Memory B cell (primary cell): ENCODE measurements at regions not wholly inside any gene's neighbourhood (a gene's known extent, or its start where the extent isn't known, plus 50 kb on each side); places are given as distances from the start of the nearest gene placed in this dataset.
"Not testable (repeated sequence)": the region's sequence is repeated elsewhere in the genome, so short reads cannot be mapped to it uniquely, and the experiment has no call there.

ENCODE experiments used
- ATAC-seq: fragments of 150-1000 bp; cut with Tn5 transposase; 2 replicates; pipeline ENCODE4 v1.10.0; 2021; ENCODE audit warnings: low read depth, mild to moderate bottlenecking, moderate library complexity
- DNase-seq, 2 donors: peaks; one replicate each; pipeline ENCODE4 v3.0.0; 2022; ENCODE audit warnings: low spot score in 2 of 2
- H3K27ac Mint-ChIP-seq: one replicate; pipeline ENCODE4 v1.8.0; 2022; ENCODE audit warnings: mild to moderate bottlenecking, moderate library complexity, mixed read lengths
- H3K27me3 Mint-ChIP-seq: one replicate; pipeline ENCODE4 v1.8.0; 2022; ENCODE audit warnings: mixed read lengths
- H3K36me3 Mint-ChIP-seq: one replicate; pipeline ENCODE4 v1.8.0; 2022; ENCODE audit warnings: mild to moderate bottlenecking, mixed read lengths
- H3K4me1 Mint-ChIP-seq: one replicate; pipeline ENCODE4 v1.8.0; 2022; ENCODE audit warnings: mixed read lengths
- H3K4me3 Mint-ChIP-seq: one replicate; pipeline ENCODE4 v1.8.0; 2022; ENCODE audit warnings: mild to moderate bottlenecking, moderate library complexity, mixed read lengths
- H3K9me3 Mint-ChIP-seq: one replicate; pipeline ENCODE4 v1.8.0; 2022; ENCODE audit warnings: mixed read lengths

- Mint-ChIP-seq H3K36me3 (no peaks in the 10 kb centered on the region), H3K27ac (no peak overlapping the region), H3K27me3 (peaks cover 2% of the 10 kb centered on the region), H3K9me3 (no peaks in the 10 kb centered on the region), H3K4me1 (peaks cover 7% of the 10 kb centered on the region), H3K4me3 (no peak overlapping the region)
- ATAC-seq: peak; percentile 45
- no peak for DNase-seq
Observed at GRCh38 chr4:123649645-123650391, 253.2 kb downstream of the SPRY1 start.

- peaks cover 7% of the 10 kb centered on the region for H3K4me1 Mint-ChIP-seq
- peaks cover 2% of the 10 kb centered on the region for H3K9me3 Mint-ChIP-seq
- no peak overlapping the region for H3K4me3 Mint-ChIP-seq
- no peak for ATAC-seq
- DNase-seq: no peak
- no peak overlapping the region for H3K27ac Mint-ChIP-seq
- peaks cover 2% of the 10 kb centered on the region for H3K27me3 Mint-ChIP-seq
- H3K36me3 Mint-ChIP-seq: no peaks in the 10 kb centered on the region
Observed at GRCh38 chr4:123651066-123651465, 254.5 kb downstream of the SPRY1 start.

- H3K4me1 Mint-ChIP-seq: peaks cover 7% of the 10 kb centered on the region
- peaks cover 2% of the 10 kb centered on the region for H3K27me3 Mint-ChIP-seq
- H3K36me3 Mint-ChIP-seq: no peaks in the 10 kb centered on the region
- ATAC-seq (no peak), DNase-seq (no peak)
- H3K4me3 Mint-ChIP-seq: no peak overlapping the region
- no peak overlapping the region for H3K27ac Mint-ChIP-seq
- peaks cover 2% of the 10 kb centered on the region for H3K9me3 Mint-ChIP-seq
Observed at GRCh38 chr4:123651536-123652180, 255.1 kb downstream of the SPRY1 start.

- peaks cover 7% of the 10 kb centered on the region for H3K4me1 Mint-ChIP-seq
- no peak overlapping the region for H3K4me3 Mint-ChIP-seq
- DNase-seq (no peak), ATAC-seq (no peak)
- peaks cover 4% of the 10 kb centered on the region for H3K27me3 Mint-ChIP-seq
- H3K9me3 Mint-ChIP-seq: peaks cover 6% of the 10 kb centered on the region
- no peak overlapping the region for H3K27ac Mint-ChIP-seq
- H3K36me3 Mint-ChIP-seq: peaks cover 2% of the 10 kb centered on the region
Observed at GRCh38 chr4:123652476-123652875, 255.9 kb downstream of the SPRY1 start.

GRCh38 chr4:123653236-123653635 is 256.6 kb downstream of the SPRY1 start:
- no peak for DNase-seq
- Mint-ChIP-seq H3K4me1 (peaks cover 7% of the 10 kb centered on the region), H3K36me3 (peaks cover 2% of the 10 kb centered on the region), H3K27ac (no peak overlapping the region), H3K4me3 (no peak overlapping the region), H3K27me3 (peaks cover 4% of the 10 kb centered on the region), H3K9me3 (peaks cover 6% of the 10 kb centered on the region)
- ATAC-seq: no peak

- not testable (repeated sequence) for H3K36me3 Mint-ChIP-seq, H3K27ac Mint-ChIP-seq, H3K4me3 Mint-ChIP-seq, H3K4me1 Mint-ChIP-seq, H3K9me3 Mint-ChIP-seq, ATAC-seq, DNase-seq
- peaks cover 12% of the 10 kb centered on the region for H3K27me3 Mint-ChIP-seq
Observed at GRCh38 chr4:123656746-123657294, 260.2 kb downstream of the SPRY1 start.

- not testable (repeated sequence) for ATAC-seq, H3K27ac Mint-ChIP-seq, H3K36me3 Mint-ChIP-seq, H3K4me1 Mint-ChIP-seq, H3K9me3 Mint-ChIP-seq, DNase-seq, H3K4me3 Mint-ChIP-seq
- H3K27me3 Mint-ChIP-seq: peaks cover 12% of the 10 kb centered on the region
Observed at GRCh38 chr4:123657606-123658005, 261.0 kb downstream of the SPRY1 start.

GRCh38 chr4:123659262-123659661 is 262.7 kb downstream of the SPRY1 start:
- no peak overlapping the region for H3K27ac Mint-ChIP-seq
- H3K4me1 Mint-ChIP-seq: peaks cover 2% of the 10 kb centered on the region
- peaks cover 6% of the 10 kb centered on the region for H3K9me3 Mint-ChIP-seq
- ATAC-seq (no peak), DNase-seq (no peak)
- peaks cover 2% of the 10 kb centered on the region for H3K36me3 Mint-ChIP-seq
- H3K27me3 Mint-ChIP-seq: peaks cover 12% of the 10 kb centered on the region
- H3K4me3 Mint-ChIP-seq: no peak overlapping the region

- H3K27ac Mint-ChIP-seq: no peak overlapping the region
- H3K4me3 Mint-ChIP-seq: no peak overlapping the region
- no peak for DNase-seq
Observed at GRCh38 chr4:123659730-123660129, 263.1 kb downstream of the SPRY1 start.

GRCh38 chr4:123661080-123661737 is 264.6 kb downstream of the SPRY1 start:
- no peak for DNase-seq
- no peak overlapping the region for H3K27ac Mint-ChIP-seq

More at GRCh38 chr4:123659730-123660129, 263.1 kb downstream of the SPRY1 start:
- Mint-ChIP-seq H3K9me3 (peaks cover 6% of the 10 kb centered on the region), H3K4me1 (peaks cover 2% of the 10 kb centered on the region), H3K36me3 (peaks cover 2% of the 10 kb centered on the region), H3K27me3 (peaks cover 11% of the 10 kb centered on the region)
- no peak for ATAC-seq

GRCh38 chr4:123662827-123663226 is 266.2 kb downstream of the SPRY1 start:
- DNase-seq (no peak), ATAC-seq (no peak)
- Mint-ChIP-seq H3K27me3 (peaks cover 17% of the 10 kb centered on the region), H3K4me3 (no peak overlapping the region), H3K4me1 (peaks cover 2% of the 10 kb centered on the region), H3K27ac (no peak overlapping the region), H3K36me3 (no peaks in the 10 kb centered on the region), H3K9me3 (no peaks in the 10 kb centered on the region)

More at GRCh38 chr4:123661080-123661737, 264.6 kb downstream of the SPRY1 start:
- no peak overlapping the region for H3K4me3 Mint-ChIP-seq
- no peak for ATAC-seq
- H3K27me3 Mint-ChIP-seq: peaks cover 15% of the 10 kb centered on the region
- H3K4me1 Mint-ChIP-seq: peaks cover 2% of the 10 kb centered on the region
- H3K36me3 Mint-ChIP-seq: peaks cover 2% of the 10 kb centered on the region
- peaks cover 4% of the 10 kb centered on the region for H3K9me3 Mint-ChIP-seq

- H3K4me3 Mint-ChIP-seq: no peak overlapping the region
- no peak overlapping the region for H3K27ac Mint-ChIP-seq
- ATAC-seq (no peak), DNase-seq (no peak)
- H3K4me1 Mint-ChIP-seq: peaks cover 4% of the 10 kb centered on the region
- no peaks in the 10 kb centered on the region for H3K9me3 Mint-ChIP-seq
- H3K27me3 Mint-ChIP-seq: peaks cover 17% of the 10 kb centered on the region
- no peaks in the 10 kb centered on the region for H3K36me3 Mint-ChIP-seq
Observed at GRCh38 chr4:123666486-123666885, 269.9 kb downstream of the SPRY1 start.

GRCh38 chr4:123667496-123667895 is 270.9 kb downstream of the SPRY1 start:
- DNase-seq: no peak
- Mint-ChIP-seq H3K4me1 (peaks cover 5% of the 10 kb centered on the region), H3K27me3 (peaks cover 18% of the 10 kb centered on the region), H3K36me3 (no peaks in the 10 kb centered on the region), H3K9me3 (no peaks in the 10 kb centered on the region), H3K27ac (no peak overlapping the region), H3K4me3 (no peak overlapping the region)
- ATAC-seq: no peak

GRCh38 chr4:123667991-123668390 is 271.4 kb downstream of the SPRY1 start:
- Mint-ChIP-seq H3K36me3 (no peaks in the 10 kb centered on the region), H3K9me3 (no peaks in the 10 kb centered on the region), H3K27me3 (peaks cover 17% of the 10 kb centered on the region), H3K4me1 (peaks cover 5% of the 10 kb centered on the region), H3K27ac (no peak overlapping the region), H3K4me3 (no peak overlapping the region)
- ATAC-seq (no peak), DNase-seq (no peak)
